ENCODE measurements at regions not wholly inside any gene's neighbourhood (a gene's known extent, or its start where the extent isn't known, plus 50 kb on each side); places are given as distances from the start of the nearest gene placed in this dataset.

GRCh38 chr4:145251391-145251790 lies 71.0 kb upstream of the OTUD4 start:
- no peak for DNase-seq (ENCODE audit: low read depth in 3 of 3, low spot score in 1 of 3)

GRCh38 chr4:145248971-145249370 lies 68.6 kb upstream of the OTUD4 start:
- no peak for DNase-seq (ENCODE audit: low read depth in 3 of 3, low spot score in 1 of 3)

- DNase-seq (ENCODE audit: low read depth in 3 of 3, low spot score in 1 of 3), result no peak
Measured at GRCh38 chr4:145248502-145248901, 68.1 kb upstream of the OTUD4 start.

- peak in 2 of 3 donors; percentile 3 to 30 for DNase-seq (ENCODE audit: low read depth in 3 of 3, low spot score in 1 of 3)
Measured at GRCh38 chr4:145234091-145234706, 53.8 kb upstream of the OTUD4 start.

GRCh38 chr4:145231906-145232700 lies 51.7 kb upstream of the OTUD4 start:
- no peak for DNase-seq (ENCODE audit: low read depth in 3 of 3, low spot score in 1 of 3)

- no peak for DNase-seq (ENCODE audit: low read depth in 3 of 3, low spot score in 1 of 3)
Measured at GRCh38 chr4:145230726-145231125, 50.3 kb upstream of the OTUD4 start.
